MM.1S (cell line): ENCODE measurements at regions not wholly inside any gene's neighbourhood (a gene's known extent, or its start where the extent isn't known, plus 50 kb on each side); places are given as distances from the start of the nearest gene placed in this dataset.

Experiments used
- CTCF ChIP-seq: fragments of 300-600 bp; sonication (generic); IDR thresholded peaks from 2 replicates; pipeline ENCODE4 v1.5.1; 2016; ENCODE audit warnings: antibody characterized with exemption, low read length, mixed read lengths
- EZH2 ChIP-seq: fragments of 300-600 bp; sonication (generic); optimal IDR thresholded peaks from 2 replicates; pipeline ENCODE3; 2017; ENCODE audit warnings: low read depth, mild to moderate bottlenecking, antibody characterized with exemption, low read length, mixed read lengths
- EZH2phosphoT487 ChIP-seq: fragments of 300-600 bp; sonication (generic); IDR thresholded peaks from 2 replicates; pipeline ENCODE4 v1.6.1; 2018; ENCODE audit warnings: antibody characterized with exemption, low read length

GRCh38 chrX:45799576-45799975 lies 598.9 kb upstream of the DIPK2B start:
- TF ChIP-seq EZH2 (no peak), CTCF (no peak), EZH2phosphoT487 (no peak)
